ENCODE measurements at regions not wholly inside any gene's neighbourhood (a gene's known extent, or its start where the extent isn't known, plus 50 kb on each side); places are given as distances from the start of the nearest gene placed in this dataset.

DNA sequence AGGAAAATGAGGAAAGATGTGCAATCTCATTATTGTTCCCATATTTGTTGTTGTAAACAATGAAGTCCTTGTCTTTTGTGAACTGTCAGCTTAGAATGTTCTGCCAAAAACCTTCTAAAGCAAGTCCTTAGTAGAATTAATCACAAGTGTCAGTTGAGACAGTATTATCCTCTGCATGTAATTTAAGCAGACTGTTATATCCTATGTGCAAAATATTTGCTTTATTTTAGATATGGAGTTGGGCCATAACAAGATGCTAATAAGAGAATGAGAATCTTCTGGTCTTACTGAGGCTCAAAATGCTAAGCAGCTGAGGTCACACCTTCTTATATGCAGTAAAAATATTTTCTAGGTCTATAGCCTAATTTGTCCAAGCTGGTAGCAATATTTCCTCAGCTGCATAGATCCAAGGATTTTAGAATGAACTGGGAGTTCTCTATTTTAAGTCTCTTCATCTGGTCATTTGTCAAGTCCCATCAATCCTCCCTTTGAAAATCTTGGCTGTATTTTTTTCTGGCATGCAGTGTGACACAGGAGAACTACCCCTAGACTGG, 222.3 kb upstream of the NAV3 start:
- Histone ChIP-seq H3K23ac (ENCODE audit: insufficient read length, low read depth, low read length) (no peak overlapping the region), H2AFZ (ENCODE audit: low read length) (no peak overlapping the region)
- no peak overlapping the region for H3K4me3 Mint-ChIP-seq

More for the DNA sequence above, 222.3 kb upstream of the NAV3 start:
- Histone ChIP-seq H3K56ac (ENCODE audit: insufficient read length, low read depth, low read length) (no peak overlapping the region), H2BK20ac (ENCODE audit: low read depth, low read length, poor library complexity, severe bottlenecking) (no peak overlapping the region), H3K4ac (ENCODE audit: low read depth, low read length) (no peak overlapping the region), H3K9ac (ENCODE audit: extremely low read depth, insufficient read length, low read length) (no peak overlapping the region), H3K79me1 (ENCODE audit: insufficient read depth, low read depth, low read length, poor library complexity, severe bottlenecking) (no peaks in the 10 kb centered on the region), H3K14ac (ENCODE audit: insufficient read depth, low read length) (no peak overlapping the region), H4K5ac (ENCODE audit: insufficient read length, low read depth, low read length) (no peak overlapping the region), H2BK120ac (ENCODE audit: low read depth, low read length, poor library complexity, severe bottlenecking) (no peak overlapping the region), H3K79me2 (ENCODE audit: insufficient read depth, low read length) (no peaks in the 10 kb centered on the region), H3K27ac (ENCODE audit: insufficient read length, low read depth, low read length) (no peak overlapping the region), H4K8ac (replicated peaks; ENCODE audit: insufficient read length, low read depth, low read length) (no peak overlapping the region), H3K4me1 (ENCODE audit: insufficient read depth, low read length) (0 out of 2 replicates have a peak, but pooled peaks cover under 1% of the 10 kb centered on the region), H3T11ph (ENCODE audit: low read length) (no peak overlapping the region), H2BK15ac (ENCODE audit: low read depth, low read length) (no peak overlapping the region), H2BK12ac (ENCODE audit: insufficient read length, low read depth, low read length) (no peak overlapping the region), H3K27me3 (ENCODE audit: insufficient read depth, low read length) (no peaks in the 10 kb centered on the region), H3K23me2 (ENCODE audit: insufficient read length, low read depth, low read length, poor library complexity, severe bottlenecking) (no peaks in the 10 kb centered on the region), H4K91ac (ENCODE audit: insufficient read length, low read depth, low read length) (no peak overlapping the region), H3K18ac (ENCODE audit: insufficient read length, low read depth, low read length) (no peak overlapping the region), H2AK5ac (ENCODE audit: insufficient read length, low read length) (no peak overlapping the region), H2BK5ac (ENCODE audit: insufficient read length, low read length) (no peak overlapping the region), H3K4me2 (ENCODE audit: insufficient read depth, insufficient read length, low read length) (no peak overlapping the region), H4K20me1 (ENCODE audit: control insufficient read depth, insufficient read depth, insufficient read length) (no peaks in the 10 kb centered on the region), H3K9me3 (ENCODE audit: control insufficient read depth, low read depth, low read length) (no peaks in the 10 kb centered on the region)
- H3K9me3 Mint-ChIP-seq, result no peaks in the 10 kb centered on the region
- H3K27ac Mint-ChIP-seq, result no peak overlapping the region
- H3K27me3 Mint-ChIP-seq (ENCODE audit: low read depth), result no peaks in the 10 kb centered on the region
- peaks cover 6 to 12% of the 10 kb centered on the region in 2 experiments for H3K4me1 Mint-ChIP-seq
- no peaks in the 10 kb centered on the region for H3K36me3 Mint-ChIP-seq (ENCODE audit: insufficient read depth in 1 of 3, low read depth in 3 of 3)
- TF ChIP-seq, protein P1, sequence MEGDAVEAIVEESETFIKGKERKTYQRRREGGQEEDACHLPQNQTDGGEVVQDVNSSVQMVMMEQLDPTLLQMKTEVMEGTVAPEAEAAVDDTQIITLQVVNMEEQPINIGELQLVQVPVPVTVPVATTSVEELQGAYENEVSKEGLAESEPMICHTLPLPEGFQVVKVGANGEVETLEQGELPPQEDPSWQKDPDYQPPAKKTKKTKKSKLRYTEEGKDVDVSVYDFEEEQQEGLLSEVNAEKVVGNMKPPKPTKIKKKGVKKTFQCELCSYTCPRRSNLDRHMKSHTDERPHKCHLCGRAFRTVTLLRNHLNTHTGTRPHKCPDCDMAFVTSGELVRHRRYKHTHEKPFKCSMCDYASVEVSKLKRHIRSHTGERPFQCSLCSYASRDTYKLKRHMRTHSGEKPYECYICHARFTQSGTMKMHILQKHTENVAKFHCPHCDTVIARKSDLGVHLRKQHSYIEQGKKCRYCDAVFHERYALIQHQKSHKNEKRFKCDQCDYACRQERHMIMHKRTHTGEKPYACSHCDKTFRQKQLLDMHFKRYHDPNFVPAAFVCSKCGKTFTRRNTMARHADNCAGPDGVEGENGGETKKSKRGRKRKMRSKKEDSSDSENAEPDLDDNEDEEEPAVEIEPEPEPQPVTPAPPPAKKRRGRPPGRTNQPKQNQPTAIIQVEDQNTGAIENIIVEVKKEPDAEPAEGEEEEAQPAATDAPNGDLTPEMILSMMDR (conservative IDR thresholded peaks at IDR 0.05), result no peak
- DNase-seq, result no peak
